ENCODE measurements at regions not wholly inside any gene's neighbourhood (a gene's known extent, or its start where the extent isn't known, plus 50 kb on each side); places are given as distances from the start of the nearest gene placed in this dataset.

DNA sequence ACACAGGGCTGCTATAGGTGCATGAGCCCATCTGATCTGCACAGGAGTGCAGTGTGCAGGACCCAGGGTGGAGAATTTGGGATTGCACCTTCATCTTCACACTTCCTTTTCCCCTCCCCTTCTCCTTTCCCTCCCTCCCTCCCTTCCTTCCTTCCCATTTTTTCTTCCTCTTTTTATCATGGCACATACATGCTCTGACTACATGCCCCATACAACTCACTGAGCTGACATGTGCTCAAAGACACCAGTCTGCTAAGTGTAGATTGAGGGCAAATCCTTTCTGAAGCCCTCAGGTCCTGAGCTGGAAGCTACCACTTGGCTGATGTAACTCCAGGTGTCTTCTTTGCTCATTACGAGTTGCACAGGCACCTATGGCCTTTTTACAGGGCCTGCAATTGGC is 365.3 kb upstream of the ZNF32 start:
- TF ChIP-seq, protein P1, sequence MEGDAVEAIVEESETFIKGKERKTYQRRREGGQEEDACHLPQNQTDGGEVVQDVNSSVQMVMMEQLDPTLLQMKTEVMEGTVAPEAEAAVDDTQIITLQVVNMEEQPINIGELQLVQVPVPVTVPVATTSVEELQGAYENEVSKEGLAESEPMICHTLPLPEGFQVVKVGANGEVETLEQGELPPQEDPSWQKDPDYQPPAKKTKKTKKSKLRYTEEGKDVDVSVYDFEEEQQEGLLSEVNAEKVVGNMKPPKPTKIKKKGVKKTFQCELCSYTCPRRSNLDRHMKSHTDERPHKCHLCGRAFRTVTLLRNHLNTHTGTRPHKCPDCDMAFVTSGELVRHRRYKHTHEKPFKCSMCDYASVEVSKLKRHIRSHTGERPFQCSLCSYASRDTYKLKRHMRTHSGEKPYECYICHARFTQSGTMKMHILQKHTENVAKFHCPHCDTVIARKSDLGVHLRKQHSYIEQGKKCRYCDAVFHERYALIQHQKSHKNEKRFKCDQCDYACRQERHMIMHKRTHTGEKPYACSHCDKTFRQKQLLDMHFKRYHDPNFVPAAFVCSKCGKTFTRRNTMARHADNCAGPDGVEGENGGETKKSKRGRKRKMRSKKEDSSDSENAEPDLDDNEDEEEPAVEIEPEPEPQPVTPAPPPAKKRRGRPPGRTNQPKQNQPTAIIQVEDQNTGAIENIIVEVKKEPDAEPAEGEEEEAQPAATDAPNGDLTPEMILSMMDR (IDR thresholded peaks at IDR 0.05): no peak
- TF ChIP-seq POLR2A (IDR thresholded peaks at IDR 0.05): no peak
